C4-2B (cell line): ENCODE measurements at regions not wholly inside any gene's neighbourhood (a gene's known extent, or its start where the extent isn't known, plus 50 kb on each side); places are given as distances from the start of the nearest gene placed in this dataset.
"Not testable (repeated sequence)": the region's sequence is repeated elsewhere in the genome, so short reads cannot be mapped to it uniquely, and the experiment has no call there.

Source experiments
- H3K27ac ChIP-seq: fragments of 450-650 bp; 2 replicates; pipeline ENCODE4 v1.5.1; 2017
- ZFX ChIP-seq: fragments of 450-650 bp; IDR thresholded peaks from 2 replicates; pipeline ENCODE4 v1.6.1; 2017
- TF ChIP-seq, protein P1 (sequence below): fragments of 450-650 bp; conservative IDR thresholded peaks from 2 replicates; pipeline ENCODE4 v1.5.1; 2017; ENCODE audit warnings: mild to moderate bottlenecking

- no peak for TF ChIP-seq ZFX
- TF ChIP-seq, protein P1, sequence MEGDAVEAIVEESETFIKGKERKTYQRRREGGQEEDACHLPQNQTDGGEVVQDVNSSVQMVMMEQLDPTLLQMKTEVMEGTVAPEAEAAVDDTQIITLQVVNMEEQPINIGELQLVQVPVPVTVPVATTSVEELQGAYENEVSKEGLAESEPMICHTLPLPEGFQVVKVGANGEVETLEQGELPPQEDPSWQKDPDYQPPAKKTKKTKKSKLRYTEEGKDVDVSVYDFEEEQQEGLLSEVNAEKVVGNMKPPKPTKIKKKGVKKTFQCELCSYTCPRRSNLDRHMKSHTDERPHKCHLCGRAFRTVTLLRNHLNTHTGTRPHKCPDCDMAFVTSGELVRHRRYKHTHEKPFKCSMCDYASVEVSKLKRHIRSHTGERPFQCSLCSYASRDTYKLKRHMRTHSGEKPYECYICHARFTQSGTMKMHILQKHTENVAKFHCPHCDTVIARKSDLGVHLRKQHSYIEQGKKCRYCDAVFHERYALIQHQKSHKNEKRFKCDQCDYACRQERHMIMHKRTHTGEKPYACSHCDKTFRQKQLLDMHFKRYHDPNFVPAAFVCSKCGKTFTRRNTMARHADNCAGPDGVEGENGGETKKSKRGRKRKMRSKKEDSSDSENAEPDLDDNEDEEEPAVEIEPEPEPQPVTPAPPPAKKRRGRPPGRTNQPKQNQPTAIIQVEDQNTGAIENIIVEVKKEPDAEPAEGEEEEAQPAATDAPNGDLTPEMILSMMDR = no peak
- H3K27ac ChIP-seq = no peak overlapping the region
These were observed 717.0 kb downstream of the BRINP1 start for GRCh38 chr9:118652258-118652657.

DNA sequence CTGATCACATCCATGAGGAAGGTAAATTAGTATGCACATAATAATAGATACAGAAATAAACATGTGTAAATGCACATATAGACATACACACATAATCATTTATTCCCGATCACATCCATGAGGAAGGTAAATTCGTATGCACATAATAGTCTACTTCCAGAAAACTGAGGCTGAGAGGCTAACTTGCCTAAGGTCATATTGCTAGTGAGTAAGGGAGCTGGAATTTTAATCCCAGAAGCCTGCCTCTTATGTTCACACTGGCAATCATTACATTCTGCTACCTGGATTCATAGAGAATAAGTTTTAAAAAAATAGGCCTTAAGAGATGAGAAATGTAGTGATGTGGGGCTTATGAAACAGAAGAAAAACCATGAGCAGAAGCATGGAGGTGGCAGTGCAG, 716.3 kb downstream of the BRINP1 start:
- TF ChIP-seq, protein P1 = no peak
- TF ChIP-seq ZFX = no peak
- H3K27ac ChIP-seq = no peak overlapping the region

GRCh38 chr9:118659011-118659410, 710.2 kb downstream of the BRINP1 start:
- no peak overlapping the region for H3K27ac ChIP-seq
- TF ChIP-seq ZFX = no peak
- TF ChIP-seq, protein P1 = no peak

- no peak overlapping the region for H3K27ac ChIP-seq
- TF ChIP-seq, protein P1 = no peak
- no peak for TF ChIP-seq ZFX
These were observed 703.9 kb downstream of the BRINP1 start for GRCh38 chr9:118665226-118665919.

DNA sequence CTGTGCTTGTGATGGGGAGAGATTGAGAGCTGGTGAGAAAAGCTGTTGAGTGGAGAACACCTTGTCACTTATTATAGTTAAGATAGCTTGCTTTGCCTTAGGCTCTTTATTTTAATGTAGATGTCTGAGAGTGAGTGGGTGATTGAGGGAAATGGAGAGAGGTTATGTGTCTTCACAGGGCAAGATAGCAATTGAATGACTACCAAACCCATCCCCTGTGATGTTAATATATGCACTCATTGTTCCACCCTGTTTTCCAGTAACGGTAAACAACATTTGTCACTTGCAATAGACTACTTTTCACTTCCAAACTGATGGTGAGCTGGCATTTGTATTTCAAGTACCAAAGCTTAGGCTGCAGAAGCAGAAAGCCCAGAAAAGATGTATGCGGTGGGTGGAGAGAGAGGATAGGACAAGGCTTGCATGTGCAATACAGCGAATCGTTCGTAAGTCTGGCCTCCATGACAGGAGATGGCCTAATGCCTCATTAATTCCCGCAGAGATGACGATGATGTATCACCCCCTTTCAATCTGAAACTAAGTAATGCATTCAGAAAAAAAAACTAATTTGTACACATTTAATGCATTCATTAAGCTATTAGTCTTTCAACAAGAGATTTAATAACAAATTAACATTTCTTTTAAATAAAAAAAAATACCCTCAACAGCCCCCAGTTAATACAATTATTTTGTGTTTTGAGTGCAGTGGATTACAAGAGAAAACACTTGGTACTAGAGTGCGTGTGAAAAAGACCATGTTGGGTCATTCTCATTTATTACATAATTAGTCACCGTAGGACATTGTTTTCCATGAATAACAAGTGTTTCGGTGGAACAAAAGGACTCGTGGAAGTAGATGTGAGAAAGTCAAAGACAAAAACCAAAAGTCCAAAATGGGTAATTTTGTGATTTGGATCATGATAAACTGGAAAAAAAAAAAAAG, 699.0 kb downstream of the BRINP1 start:
- no peak overlapping the region for H3K27ac ChIP-seq
- TF ChIP-seq, protein P1 = no peak
- TF ChIP-seq ZFX = no peak

DNA sequence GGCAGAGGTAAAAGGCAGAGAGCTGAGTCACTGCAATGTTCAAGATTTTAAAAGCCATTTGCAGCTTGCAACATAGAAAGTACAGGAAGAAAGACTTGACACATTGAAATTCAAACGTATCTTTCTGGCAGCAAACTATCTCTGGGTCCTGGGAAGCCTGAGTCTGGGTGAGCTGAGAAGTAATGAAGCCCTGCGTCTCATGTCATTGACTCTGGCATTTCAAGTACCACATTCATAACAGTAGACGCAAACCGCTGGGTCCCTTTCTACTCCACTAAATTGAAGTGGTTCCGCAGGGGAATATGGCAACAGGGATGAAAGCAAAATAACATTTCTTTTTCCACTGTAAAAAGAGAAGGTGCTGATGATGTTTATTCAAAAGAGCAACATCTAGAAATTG, 694.3 kb downstream of the BRINP1 start:
- TF ChIP-seq, protein P1 = no peak
- no peak for TF ChIP-seq ZFX
- no peak overlapping the region for H3K27ac ChIP-seq

- not testable (repeated sequence) for H3K27ac ChIP-seq
These were observed 691.1 kb downstream of the BRINP1 start for GRCh38 chr9:118677936-118678653.
